Fibroblast of lung (primary cell): ENCODE measurements at regions not wholly inside any gene's neighbourhood (a gene's known extent, or its start where the extent isn't known, plus 50 kb on each side); places are given as distances from the start of the nearest gene placed in this dataset.

ENCODE experiments used
- CTCF ChIP-seq, 2 donors: IDR thresholded peaks in 1 of 2; conservative IDR thresholded peaks in 1 of 2; 1 replicate in 1 of 2; 2 replicates in 1 of 2; pipeline ENCODE4 v1.5.1; 2011 to 2012; ENCODE audit warnings: low read length in 2 of 2, control low read depth in 1 of 2, inconsistent platforms in 1 of 2, low read depth in 1 of 2, mild to moderate bottlenecking in 1 of 2
- EZH2 ChIP-seq: IDR thresholded peaks from 2 replicates; pipeline ENCODE4 v1.5.1; 2012; ENCODE audit warnings: low read length, control low read depth, mild to moderate bottlenecking; ENCODE audit errors: missing control alignments

DNA sequence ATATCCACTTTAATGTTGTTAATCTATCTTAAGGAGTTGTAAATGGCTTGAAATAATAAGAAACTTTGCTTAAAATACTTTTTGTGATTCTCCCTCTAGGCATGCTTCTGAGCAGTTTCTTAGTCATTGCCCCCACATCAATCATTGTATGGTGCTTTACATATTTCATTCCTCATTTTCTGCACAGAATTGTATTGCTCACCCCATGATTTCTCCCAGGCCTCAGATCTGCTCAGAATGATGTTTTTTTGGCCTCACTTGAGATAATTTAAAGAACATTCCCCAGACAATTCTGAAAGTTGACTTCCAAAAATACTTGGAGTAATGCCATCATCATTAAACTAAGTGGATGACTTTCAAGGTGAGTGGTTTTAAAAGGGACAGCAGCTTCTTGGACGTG lies 82.1 kb upstream of the PRPS1L1 start:
- TF ChIP-seq CTCF (conservative IDR thresholded peaks at IDR 0.05 in 1 of 2, IDR thresholded peaks at IDR 0.05 in 1 of 2; ENCODE audit: low read depth in 1 of 2, low read length in 2 of 2) (no peak), EZH2 (no peak)
